SK-N-SH (cell line): ENCODE measurements at regions not wholly inside any gene's neighbourhood (a gene's known extent, or its start where the extent isn't known, plus 50 kb on each side); places are given as distances from the start of the nearest gene placed in this dataset.

ENCODE experiments used
- CTCF ChIA-PET: fragments of 300-600, 350-600 bp; formaldehyde crosslinking; extraction: SDS; loops from one replicate; lab custom pipeline; 2021; lab: Yijun Ruan, JAX
- POLR2A ChIA-PET: fragments of 350-600 bp; sonication (Branson Sonifier 250); formaldehyde crosslinking; extraction: SDS; loops from one replicate; lab custom pipeline; 2020; ENCODE audit warnings: antibody characterized with exemption, inconsistent platforms; lab: Yijun Ruan, JAX
- DNase-seq: peaks from one replicate; pipeline ENCODE4 v3.0.0; 2012
- H2AFZ ChIP-seq: fragments of 200-600 bp; sonication (generic); 2 replicates; pipeline ENCODE4 v1.8.1; 2016; ENCODE audit warnings: antibody characterized with exemption, mild to moderate bottlenecking, low read depth
- H3F3A ChIP-seq: fragments of 200-600 bp; sonication (generic); replicated peaks from 2 replicates; pipeline ENCODE3; 2016; ENCODE audit warnings: antibody characterized with exemption, mild to moderate bottlenecking; ENCODE audit not compliant: insufficient read depth
- H3K27ac ChIP-seq, 2 experiments: fragments of 200-500 bp in 1 of 2; fragments of 200-600 bp in 1 of 2; sonication (Bioruptor generic) in 1 of 2; sonication (generic), shearing (Covaris generic) in 1 of 2; 2 replicates each; pipeline versions ENCODE4 v1.5.1 to v1.6.1; 2014 to 2016; ENCODE audit warnings: low read depth in 2 of 2, inconsistent platforms in 1 of 2, low read length in 1 of 2, mild to moderate bottlenecking in 1 of 2, mixed read lengths in 1 of 2
- H3K27me3 ChIP-seq: fragments of 200-600 bp; sonication (generic), shearing (Covaris generic); 2 replicates; pipeline ENCODE4 v1.6.1; 2016; ENCODE audit warnings: mixed run types; ENCODE audit not compliant: insufficient read depth
- H3K36me3 ChIP-seq, 2 experiments: fragments of 200-500 bp in 1 of 2; fragments of 200-600 bp in 1 of 2; sonication (Bioruptor generic) in 1 of 2; sonication (generic) in 1 of 2; replicated peaks in 1 of 2; 2 replicates each; pipeline versions ENCODE3 to v1.5.1; 2014 to 2016; ENCODE audit warnings: low read length in 1 of 2, mild to moderate bottlenecking in 1 of 2; ENCODE audit not compliant: insufficient read depth in 2 of 2, control insufficient read depth in 1 of 2
- H3K4me1 ChIP-seq, 2 experiments: fragments of 200-500 bp in 1 of 2; fragments of 200-600 bp in 1 of 2; sonication (Bioruptor generic) in 1 of 2; sonication (generic), shearing (Covaris generic) in 1 of 2; 2 replicates each; pipeline versions ENCODE4 v1.5.1 to v1.6.1; 2014 to 2016; ENCODE audit warnings: low read depth in 1 of 2, low read length in 1 of 2, mixed run types in 1 of 2; ENCODE audit not compliant: insufficient read depth in 2 of 2, control insufficient read depth in 1 of 2
- H3K4me2 ChIP-seq: fragments of 200-600 bp; sonication (generic), shearing (Covaris generic); 2 replicates; pipeline ENCODE4 v1.6.1; 2017; ENCODE audit warnings: mixed run types
- H3K4me3 ChIP-seq, 2 experiments: fragments of 200-500 bp in 1 of 2; fragments of 200-600 bp in 1 of 2; sonication (Bioruptor generic) in 1 of 2; sonication (generic), shearing (Covaris generic) in 1 of 2; 2 replicates each; pipeline versions ENCODE4 v1.5.1 to v1.8.1; 2014 to 2016; ENCODE audit warnings: low read depth in 2 of 2, inconsistent platforms in 1 of 2, low read length in 1 of 2, mild to moderate bottlenecking in 1 of 2, mixed read lengths in 1 of 2, moderate library complexity in 1 of 2
- H3K79me2 ChIP-seq: fragments of 200-600 bp; sonication (generic); 2 replicates; pipeline ENCODE4 v1.8.1; 2017; ENCODE audit warnings: mild to moderate bottlenecking; ENCODE audit not compliant: insufficient read depth
- H3K9ac ChIP-seq: fragments of 200-600 bp; sonication (generic); 2 replicates; pipeline ENCODE4 v1.6.1; 2017; ENCODE audit warnings: mixed run types
- H3K9me2 ChIP-seq: fragments of 200-600 bp; sonication (generic); 2 replicates; pipeline ENCODE4 v1.6.1; 2017; ENCODE audit warnings: mixed run types
- H3K9me3 ChIP-seq: fragments of 200-600 bp; sonication (generic); 2 replicates; pipeline ENCODE4 v1.6.1; 2017; ENCODE audit warnings: mixed run types, mild to moderate bottlenecking, moderate library complexity
- H4K20me1 ChIP-seq: fragments of 200-600 bp; sonication (generic); 2 replicates; pipeline ENCODE4 v1.6.1; 2017; ENCODE audit warnings: mild to moderate bottlenecking, mixed run types; ENCODE audit not compliant: insufficient read depth
- CHD2 ChIP-seq: fragments of 150-350 bp; IDR thresholded peaks from 2 replicates; pipeline ENCODE4 v1.6.1; 2018; ENCODE audit warnings: low read length; ENCODE audit not compliant: partially characterized antibody
- ELF1 ChIP-seq: IDR thresholded peaks from 2 replicates; pipeline ENCODE4 v1.4.0; 2012
- FOSL2 ChIP-seq: IDR thresholded peaks from 2 replicates; pipeline ENCODE4 v1.4.0; 2012; ENCODE audit warnings: low read depth, mild to moderate bottlenecking, moderate library complexity, borderline replicate concordance
- GABPA ChIP-seq: IDR thresholded peaks from 2 replicates; pipeline ENCODE4 v1.4.0; 2012; ENCODE audit warnings: low read depth, mild to moderate bottlenecking
- IRF3 ChIP-seq: fragments of 150-350 bp; IDR thresholded peaks from 2 replicates; pipeline ENCODE4 v1.6.1; 2016; ENCODE audit warnings: mild to moderate bottlenecking, low read depth, low read length
- JUND ChIP-seq: IDR thresholded peaks from 2 replicates; pipeline ENCODE4 v1.4.0; 2012
- NFIC ChIP-seq: IDR thresholded peaks from 2 replicates; pipeline ENCODE4 v1.4.0; 2012; ENCODE audit warnings: borderline replicate concordance
- NRF1 ChIP-seq: IDR thresholded peaks from 2 replicates; pipeline ENCODE4 v1.6.1; 2012; ENCODE audit warnings: low read depth, mild to moderate bottlenecking, low read length
- PBX3 ChIP-seq: IDR thresholded peaks from 2 replicates; pipeline ENCODE4; 2012
- REST ChIP-seq: IDR thresholded peaks from 2 replicates; pipeline ENCODE4 v1.6.1; 2012; ENCODE audit warnings: mild to moderate bottlenecking, low read depth, low read length, moderate library complexity
- SMC3 ChIP-seq: IDR thresholded peaks from 2 replicates; pipeline ENCODE4 v1.6.1; 2012; ENCODE audit warnings: low read depth, low read length, improper control_type of control experiment
- TCF12 ChIP-seq: IDR thresholded peaks from 2 replicates; pipeline ENCODE4 v1.4.0; 2012
- TEAD4 ChIP-seq: IDR thresholded peaks from 2 replicates; pipeline ENCODE4 v1.4.0; 2012; ENCODE audit warnings: mild to moderate bottlenecking, borderline replicate concordance; ENCODE audit not compliant: insufficient read depth
- USF2 ChIP-seq: fragments of 150-350 bp; IDR thresholded peaks from 2 replicates; pipeline ENCODE4 v1.6.1; 2017; ENCODE audit warnings: antibody characterized with exemption, low read length, low read depth, borderline replicate concordance
- YY1 ChIP-seq: IDR thresholded peaks from 2 replicates; pipeline ENCODE4 v1.4.0; 2012; ENCODE audit warnings: low read depth, mild to moderate bottlenecking
- WGBS: methylation state at CpG from one replicate; pipeline ENCODE4 v1.1.6; 2017; ENCODE audit warnings: low lambda C conversion rate; 5-methylcytosine and 5-hydroxymethylcytosine counted together

- Histone ChIP-seq H3K27me3 (no peaks in the 10 kb centered on the region), H3K4me3 (no peak overlapping the region), H4K20me1 (no peaks in the 10 kb centered on the region), H3K27ac (no peak overlapping the region), H3K9me2 (no peaks in the 10 kb centered on the region), H3K36me3 (no peaks in the 10 kb centered on the region), H3K9ac (no peak overlapping the region), H3K4me2 (no peak overlapping the region), H3F3A (peaks cover 13% of the 10 kb centered on the region), H3K79me2 (no peaks in the 10 kb centered on the region), H3K4me1 (0 out of 4 replicates have a peak, but pooled peaks cover 0 to 3% of the 10 kb centered on the region in 2 experiments), H2AFZ (no peak overlapping the region), H3K9me3 (no peaks in the 10 kb centered on the region)
- TF ChIP-seq JUND (no peak), YY1 (no peak)
- ChIA-PET CTCF (no interaction called here), POLR2A (no interaction called here)
- DNase-seq = no peak
These were observed 226.4 kb downstream of the CLIC5 start for GRCh38 chr6:45789238-45789637.

GRCh38 chr6:45787384-45787783 lies 228.3 kb downstream of the CLIC5 start:
- DNase-seq = no peak
- Histone ChIP-seq H3K4me3 (no peak overlapping the region), H3K27me3 (no peaks in the 10 kb centered on the region), H2AFZ (no peak overlapping the region), H3K27ac (no peak overlapping the region), H3K79me2 (no peaks in the 10 kb centered on the region), H3K4me2 (no peak overlapping the region), H3K4me1 (0 out of 4 replicates have a peak, but pooled peaks cover 0 to 3% of the 10 kb centered on the region in 2 experiments), H3K9me3 (no peaks in the 10 kb centered on the region), H3K36me3 (no peaks in the 10 kb centered on the region), H3K9ac (no peak overlapping the region), H4K20me1 (no peaks in the 10 kb centered on the region), H3K9me2 (no peaks in the 10 kb centered on the region), H3F3A (peaks cover 10% of the 10 kb centered on the region)
- 19% methylated on average over 3 of the region's 3 CpGs for WGBS
- CTCF ChIA-PET = interaction anchor here (1.2 kb wide), 1 partner anchor 14 kb away, joined by 3 read pairs; no protein-coding TSS in a partner anchor
- no peak for TF ChIP-seq ELF1
- no peak for TF ChIP-seq NRF1
- no peak for TF ChIP-seq USF2
- TF ChIP-seq JUND = no peak
- TF ChIP-seq SMC3 = no peak
- no peak for TF ChIP-seq FOSL2
- TF ChIP-seq GABPA = no peak
- POLR2A ChIA-PET = no interaction called here

GRCh38 chr6:45786355-45786781 lies 229.3 kb downstream of the CLIC5 start:
- Histone ChIP-seq H3F3A (peaks cover 1% of the 10 kb centered on the region), H3K9me2 (no peaks in the 10 kb centered on the region), H3K4me3 (no peak overlapping the region), H3K27ac (no peak overlapping the region), H3K79me2 (no peaks in the 10 kb centered on the region), H4K20me1 (no peaks in the 10 kb centered on the region), H3K9me3 (no peaks in the 10 kb centered on the region), H3K4me1 (no peaks in the 10 kb centered on the region), H3K36me3 (no peaks in the 10 kb centered on the region), H2AFZ (no peak overlapping the region), H3K27me3 (no peaks in the 10 kb centered on the region), H3K4me2 (no peak overlapping the region), H3K9ac (no peak overlapping the region)
- POLR2A ChIA-PET = no interaction called here
- no peak for DNase-seq
- CTCF ChIA-PET = no interaction called here
- 18% methylated on average over 6 of the region's 6 CpGs for WGBS
- TF ChIP-seq NFIC (no peak), IRF3 (no peak), FOSL2 (no peak), CHD2 (no peak), REST (no peak), TEAD4 (no peak), TCF12 (no peak), SMC3 (no peak), PBX3 (no peak)
